ENCODE measurements at regions not wholly inside any gene's neighbourhood (a gene's known extent, or its start where the extent isn't known, plus 50 kb on each side); places are given as distances from the start of the nearest gene placed in this dataset.
"Not testable (repeated sequence)": the region's sequence is repeated elsewhere in the genome, so short reads cannot be mapped to it uniquely, and the experiment has no call there.

DNA sequence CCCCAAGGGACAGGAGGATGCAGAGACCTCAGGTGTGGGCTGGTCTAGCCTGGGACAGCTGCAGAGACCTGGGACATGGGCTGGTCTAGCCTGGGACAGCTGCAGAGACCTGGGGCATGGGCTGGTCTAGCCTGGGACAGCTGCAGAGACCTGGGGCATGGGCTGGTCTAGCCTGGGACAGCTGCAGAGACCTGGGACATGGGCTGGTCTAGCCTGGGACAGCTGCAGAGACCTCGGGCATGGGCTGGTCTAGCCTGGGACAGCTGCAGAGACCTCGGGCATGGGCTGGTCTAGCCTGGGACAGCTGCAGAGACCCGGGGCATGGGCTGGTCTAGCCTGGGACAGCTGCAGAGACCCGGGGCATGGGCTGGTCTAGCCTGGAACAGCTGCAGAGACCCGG is 310.8 kb downstream of the TEX29 start:
- WGBS, 2 donors, result 57 to 72% methylated on average over 5 of the region's 5 CpGs
- H3K36me3 ChIP-seq (ENCODE audit: control insufficient read depth in 1 of 2, insufficient read depth in 2 of 2, low read length in 1 of 2); H3K27ac ChIP-seq (ENCODE audit: low read depth in 1 of 2, low read length in 2 of 2); intact Hi-C loops (cut with DNase I); DNase-seq; H3K4me3 ChIP-seq (ENCODE audit: low read length in 2 of 2); ATAC-seq (ENCODE audit: low FRiP score); H3K4me1 ChIP-seq (ENCODE audit: control insufficient read depth in 1 of 2, insufficient read depth in 2 of 2, low read length in 2 of 2); H3K27me3 ChIP-seq (ENCODE audit: control insufficient read depth in 1 of 2, insufficient read depth in 2 of 2, low read length in 1 of 2); H3K9me3 ChIP-seq (ENCODE audit: control insufficient read depth, low read length): not testable (repeated sequence)

DNA sequence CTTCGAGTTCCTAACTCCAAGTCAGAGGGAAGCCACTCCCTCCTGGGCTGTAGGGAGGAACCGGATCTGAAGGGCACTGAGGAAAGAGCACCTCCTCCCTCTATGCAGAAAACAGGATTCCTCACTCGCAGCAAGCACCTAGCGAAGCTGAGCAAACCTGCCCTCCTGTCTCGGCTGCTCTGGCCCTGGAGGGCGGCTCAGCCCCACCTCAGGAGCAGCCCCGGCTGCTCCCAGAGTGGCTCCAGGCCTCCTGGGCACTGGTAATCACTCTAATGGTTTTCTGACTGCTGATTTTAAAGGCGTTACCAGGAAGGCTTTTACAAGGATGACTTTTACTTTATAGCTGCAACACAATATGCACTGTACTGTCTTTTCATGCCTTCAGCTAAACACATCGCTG is 312.5 kb downstream of the TEX29 start:
- Histone ChIP-seq H3K4me1 (ENCODE audit: control insufficient read depth in 1 of 2, insufficient read depth in 2 of 2, low read length in 2 of 2) (no peaks in the 10 kb centered on the region), H3K9me3 (ENCODE audit: control insufficient read depth, low read length) (no peaks in the 10 kb centered on the region), H3K4me3 (ENCODE audit: low read length in 2 of 2) (no peak overlapping the region), H3K27ac (ENCODE audit: low read depth in 1 of 2, low read length in 2 of 2) (no peak overlapping the region), H3K27me3 (ENCODE audit: control insufficient read depth in 1 of 2, insufficient read depth in 2 of 2, low read length in 1 of 2) (no peaks in the 10 kb centered on the region), H3K36me3 (ENCODE audit: control insufficient read depth in 1 of 2, insufficient read depth in 2 of 2, low read length in 1 of 2) (no peaks in the 10 kb centered on the region)
- WGBS, 2 donors, result 26 to 34% methylated on average over 9 of the region's 9 CpGs
- no peak for ATAC-seq (ENCODE audit: low FRiP score)
- intact Hi-C loops (cut with DNase I), result no loop called here
- DNase-seq, result no peak

DNA sequence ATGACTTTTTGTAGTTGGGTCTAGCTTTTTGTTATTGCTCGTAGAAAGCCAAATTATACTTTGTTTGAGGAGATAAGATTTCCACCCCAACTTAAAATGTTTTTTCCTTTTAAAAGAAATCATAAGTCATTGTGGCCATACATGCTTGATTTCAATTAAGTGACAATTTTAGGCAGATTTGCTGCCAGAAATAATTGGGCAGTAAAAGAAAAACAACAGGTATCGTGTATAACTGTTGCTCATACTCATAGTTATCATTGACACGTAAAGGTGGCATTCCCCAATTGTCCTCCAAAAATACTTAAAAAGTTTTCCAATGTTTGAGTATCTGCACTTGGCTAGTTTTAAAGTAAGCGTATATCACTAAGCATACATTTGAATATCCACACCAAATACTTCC is 313.0 kb downstream of the TEX29 start:
- no peaks in the 10 kb centered on the region for H3K36me3 ChIP-seq (ENCODE audit: control insufficient read depth in 1 of 2, insufficient read depth in 2 of 2, low read length in 1 of 2)
- H3K4me3 ChIP-seq (ENCODE audit: low read length in 2 of 2), result no peak overlapping the region
- H3K4me1 ChIP-seq (ENCODE audit: control insufficient read depth in 1 of 2, insufficient read depth in 2 of 2, low read length in 2 of 2), result no peaks in the 10 kb centered on the region
- DNase-seq (no peak), ATAC-seq (ENCODE audit: low FRiP score) (no peak)
- H3K27ac ChIP-seq (ENCODE audit: low read depth in 1 of 2, low read length in 2 of 2), result no peak overlapping the region
- no peaks in the 10 kb centered on the region for H3K27me3 ChIP-seq (ENCODE audit: control insufficient read depth in 1 of 2, insufficient read depth in 2 of 2, low read length in 1 of 2)
- intact Hi-C loops (cut with DNase I), result no loop called here
- 42 to 48% methylated on average over 4 of the region's 4 CpGs for WGBS, 2 donors
- H3K9me3 ChIP-seq (ENCODE audit: control insufficient read depth, low read length), result no peaks in the 10 kb centered on the region

DNA sequence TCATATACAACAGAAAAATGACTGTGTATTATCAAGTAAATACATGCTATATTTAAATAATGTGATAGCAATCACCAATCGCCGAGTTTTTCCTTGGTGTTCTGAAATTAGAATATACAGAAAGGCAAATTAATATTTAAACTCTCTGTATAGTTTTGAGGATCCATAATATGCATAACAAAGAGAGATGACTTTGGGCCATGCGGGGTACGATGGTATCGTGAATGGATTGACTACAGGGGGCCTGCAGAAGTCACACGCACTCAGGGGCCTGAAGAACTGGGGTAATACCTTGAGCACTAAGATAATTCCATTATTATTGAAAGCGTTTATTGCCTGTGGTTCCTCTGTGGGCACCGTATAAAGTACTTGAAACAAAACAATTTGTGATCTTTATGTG is 314.0 kb downstream of the TEX29 start:
- DNase-seq (no peak), ATAC-seq (ENCODE audit: low FRiP score) (no peak)
- H3K27ac ChIP-seq (ENCODE audit: low read depth in 1 of 2, low read length in 2 of 2), result no peak overlapping the region
- no peak overlapping the region for H3K4me3 ChIP-seq (ENCODE audit: low read length in 2 of 2)
- 71 to 76% methylated on average over 8 of the region's 8 CpGs for WGBS, 2 donors
- no peaks in the 10 kb centered on the region for H3K27me3 ChIP-seq (ENCODE audit: control insufficient read depth in 1 of 2, insufficient read depth in 2 of 2, low read length in 1 of 2)
- intact Hi-C loops (cut with DNase I), result no loop called here
- no peaks in the 10 kb centered on the region for H3K4me1 ChIP-seq (ENCODE audit: control insufficient read depth in 1 of 2, insufficient read depth in 2 of 2, low read length in 2 of 2)
- H3K9me3 ChIP-seq (ENCODE audit: control insufficient read depth, low read length), result no peaks in the 10 kb centered on the region
- H3K36me3 ChIP-seq (ENCODE audit: control insufficient read depth in 1 of 2, insufficient read depth in 2 of 2, low read length in 1 of 2), result no peaks in the 10 kb centered on the region

DNA sequence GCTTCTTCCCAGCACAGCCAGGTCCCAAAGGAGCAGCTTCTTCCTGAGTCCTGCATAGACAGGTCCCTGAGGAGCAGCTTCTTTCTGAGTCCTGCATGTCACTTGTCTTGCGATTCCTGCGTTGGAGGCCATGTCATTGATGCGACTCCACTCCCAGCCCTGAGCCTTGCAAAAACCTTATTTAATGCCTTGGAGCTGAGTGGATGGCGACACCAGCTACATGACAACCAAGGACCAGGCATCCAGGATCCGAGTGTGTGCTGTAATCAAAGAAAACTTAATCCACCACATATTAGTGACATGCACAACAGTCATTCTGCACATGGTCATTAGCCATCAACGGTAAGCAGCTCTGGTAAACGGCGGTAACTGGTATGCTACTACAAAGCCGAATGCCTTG is 315.8 kb downstream of the TEX29 start:
- DNase-seq (no peak), ATAC-seq (ENCODE audit: low FRiP score) (no peak)
- H3K27ac ChIP-seq (ENCODE audit: low read depth in 1 of 2, low read length in 2 of 2), result no peak overlapping the region
- H3K36me3 ChIP-seq (ENCODE audit: control insufficient read depth in 1 of 2, insufficient read depth in 2 of 2, low read length in 1 of 2), result no peaks in the 10 kb centered on the region
- no peaks in the 10 kb centered on the region for H3K27me3 ChIP-seq (ENCODE audit: control insufficient read depth in 1 of 2, insufficient read depth in 2 of 2, low read length in 1 of 2)
- 91% methylated on average over 9 of the region's 9 CpGs for WGBS, 2 donors
- H3K4me3 ChIP-seq (ENCODE audit: low read length in 2 of 2), result no peak overlapping the region
- intact Hi-C loops (cut with DNase I), result no loop called here
- H3K4me1 ChIP-seq (ENCODE audit: control insufficient read depth in 1 of 2, insufficient read depth in 2 of 2, low read length in 2 of 2), result no peaks in the 10 kb centered on the region
- no peaks in the 10 kb centered on the region for H3K9me3 ChIP-seq (ENCODE audit: control insufficient read depth, low read length)

DNA sequence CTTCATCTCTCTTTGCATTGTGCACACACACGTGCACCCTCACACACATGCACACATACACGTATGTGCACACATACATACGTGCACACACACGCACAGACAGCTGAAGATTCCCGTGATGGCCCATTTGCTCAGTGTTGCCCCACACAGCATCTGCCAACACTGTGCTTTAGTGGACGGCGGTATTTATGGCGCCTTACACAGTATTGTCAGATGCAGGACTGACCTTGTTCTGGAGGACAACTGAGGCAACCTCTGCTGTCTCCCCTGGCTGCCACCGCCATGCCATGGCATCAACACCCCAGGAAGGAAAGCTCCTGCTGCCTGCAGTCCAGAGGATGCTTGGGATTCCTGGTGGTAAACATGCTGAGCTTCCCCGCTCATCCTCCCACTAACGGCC is 316.4 kb downstream of the TEX29 start:
- DNase-seq (no peak), ATAC-seq (ENCODE audit: low FRiP score) (no peak)
- no peaks in the 10 kb centered on the region for H3K27me3 ChIP-seq (ENCODE audit: control insufficient read depth in 1 of 2, insufficient read depth in 2 of 2, low read length in 1 of 2)
- H3K4me1 ChIP-seq (ENCODE audit: control insufficient read depth in 1 of 2, insufficient read depth in 2 of 2, low read length in 2 of 2), result no peaks in the 10 kb centered on the region
- H3K9me3 ChIP-seq (ENCODE audit: control insufficient read depth, low read length), result no peaks in the 10 kb centered on the region
- intact Hi-C loops (cut with DNase I), result no loop called here
- no peaks in the 10 kb centered on the region for H3K36me3 ChIP-seq (ENCODE audit: control insufficient read depth in 1 of 2, insufficient read depth in 2 of 2, low read length in 1 of 2)
- no peak overlapping the region for H3K27ac ChIP-seq (ENCODE audit: low read depth in 1 of 2, low read length in 2 of 2)
- no peak overlapping the region for H3K4me3 ChIP-seq (ENCODE audit: low read length in 2 of 2)
- 87 to 89% methylated on average over 11 of the region's 11 CpGs for WGBS, 2 donors

DNA sequence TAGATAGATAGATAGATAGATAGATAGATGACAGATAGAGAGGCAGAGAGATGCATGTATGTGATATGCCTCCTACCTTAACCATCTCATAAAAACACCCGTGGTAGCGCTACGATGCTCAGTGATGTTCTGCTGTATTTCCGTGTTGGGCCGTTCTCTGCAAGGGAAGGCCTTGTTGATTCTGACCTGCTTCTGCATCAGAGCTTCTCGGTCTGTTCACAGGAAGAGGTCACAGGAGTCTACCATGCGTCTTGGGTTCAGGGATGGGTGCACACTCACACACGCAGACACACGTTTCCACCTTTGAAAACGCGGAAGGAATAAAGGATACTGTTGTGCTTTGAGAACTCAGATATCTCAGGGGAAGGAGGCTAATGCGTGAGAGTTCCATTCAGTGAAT is 316.9 kb downstream of the TEX29 start:
- H3K27ac ChIP-seq (ENCODE audit: low read depth in 1 of 2, low read length in 2 of 2), result no peak overlapping the region
- H3K36me3 ChIP-seq (ENCODE audit: control insufficient read depth in 1 of 2, insufficient read depth in 2 of 2, low read length in 1 of 2), result no peaks in the 10 kb centered on the region
- 88 to 89% methylated on average over 12 of the region's 12 CpGs for WGBS, 2 donors
- no peak for ATAC-seq (ENCODE audit: low FRiP score)
- intact Hi-C loops (cut with DNase I), result no loop called here
- no peaks in the 10 kb centered on the region for H3K9me3 ChIP-seq (ENCODE audit: control insufficient read depth, low read length)
- H3K27me3 ChIP-seq (ENCODE audit: control insufficient read depth in 1 of 2, insufficient read depth in 2 of 2, low read length in 1 of 2), result no peaks in the 10 kb centered on the region
- no peaks in the 10 kb centered on the region for H3K4me1 ChIP-seq (ENCODE audit: control insufficient read depth in 1 of 2, insufficient read depth in 2 of 2, low read length in 2 of 2)
- no peak for DNase-seq
- no peak overlapping the region for H3K4me3 ChIP-seq (ENCODE audit: low read length in 2 of 2)

DNA sequence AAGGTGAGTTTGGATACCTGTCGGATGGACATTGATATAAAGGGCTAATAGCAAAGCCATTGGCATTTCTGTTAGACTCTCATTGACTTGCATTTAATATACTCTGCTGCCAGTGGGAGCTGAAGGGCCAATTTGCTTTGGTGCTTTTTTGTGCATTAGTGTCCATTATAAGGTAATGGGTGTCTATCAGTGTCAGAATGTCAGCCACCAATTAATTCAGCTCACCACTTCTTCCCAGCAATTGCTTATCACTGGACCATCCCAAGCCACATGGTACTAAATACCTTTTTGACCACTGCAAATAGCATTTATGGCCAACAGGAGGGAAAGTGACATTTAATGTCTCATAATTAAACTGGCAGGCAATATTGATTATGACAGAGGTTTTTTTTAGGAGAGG is 317.8 kb downstream of the TEX29 start:
- 79 to 85% methylated on average over 1 of the region's 1 CpG for WGBS, 2 donors
- Histone ChIP-seq H3K27ac (ENCODE audit: low read depth in 1 of 2, low read length in 2 of 2) (no peak overlapping the region), H3K27me3 (ENCODE audit: control insufficient read depth in 1 of 2, insufficient read depth in 2 of 2, low read length in 1 of 2) (no peaks in the 10 kb centered on the region), H3K4me3 (ENCODE audit: low read length in 2 of 2) (no peak overlapping the region), H3K9me3 (ENCODE audit: control insufficient read depth, low read length) (no peaks in the 10 kb centered on the region), H3K4me1 (ENCODE audit: control insufficient read depth in 1 of 2, insufficient read depth in 2 of 2, low read length in 2 of 2) (no peaks in the 10 kb centered on the region), H3K36me3 (ENCODE audit: control insufficient read depth in 1 of 2, insufficient read depth in 2 of 2, low read length in 1 of 2) (no peaks in the 10 kb centered on the region)
- no peak for ATAC-seq (ENCODE audit: low FRiP score)
- DNase-seq, result no peak
- intact Hi-C loops (cut with DNase I), result no loop called here

DNA sequence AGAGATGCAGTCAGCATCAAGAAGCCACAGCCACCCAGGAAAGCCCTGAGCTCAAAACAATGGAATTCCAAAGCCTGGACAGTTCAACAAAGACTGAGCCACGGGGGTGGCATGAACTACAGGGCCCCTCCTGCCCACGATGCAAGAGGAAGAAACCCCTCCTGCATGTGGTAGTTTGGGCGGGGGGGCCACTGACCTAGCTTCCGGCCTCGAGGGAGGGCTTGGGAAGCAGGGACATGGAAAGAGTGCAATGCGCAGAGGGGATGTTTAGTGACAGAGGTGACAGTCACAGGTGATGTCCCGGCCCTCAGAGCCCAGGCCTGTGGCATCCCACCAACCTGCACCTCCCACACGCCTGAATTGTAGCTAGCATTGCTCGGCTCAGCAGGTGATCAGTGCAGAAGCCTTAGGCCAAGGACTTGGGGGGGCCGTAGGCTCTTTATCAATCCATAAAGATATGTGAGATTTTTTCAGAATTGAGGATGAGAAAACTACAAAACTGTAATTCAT is 318.8 kb downstream of the TEX29 start:
- 80 to 82% methylated on average over 10 of the region's 10 CpGs for WGBS, 2 donors
- ATAC-seq (ENCODE audit: low FRiP score), result no peak
- intact Hi-C loops (cut with DNase I), result no loop called here
- Histone ChIP-seq H3K36me3 (ENCODE audit: control insufficient read depth in 1 of 2, insufficient read depth in 2 of 2, low read length in 1 of 2) (no peaks in the 10 kb centered on the region), H3K27me3 (ENCODE audit: control insufficient read depth in 1 of 2, insufficient read depth in 2 of 2, low read length in 1 of 2) (no peaks in the 10 kb centered on the region), H3K4me1 (ENCODE audit: control insufficient read depth in 1 of 2, insufficient read depth in 2 of 2, low read length in 2 of 2) (no peaks in the 10 kb centered on the region), H3K4me3 (ENCODE audit: low read length in 2 of 2) (no peak overlapping the region), H3K9me3 (ENCODE audit: control insufficient read depth, low read length) (no peaks in the 10 kb centered on the region), H3K27ac (ENCODE audit: low read depth in 1 of 2, low read length in 2 of 2) (no peak overlapping the region)
- no peak for DNase-seq

Measured in aorta (tissue), 5 donors.